GM10248 (cell line): ENCODE measurements at regions not wholly inside any gene's neighbourhood (a gene's known extent, or its start where the extent isn't known, plus 50 kb on each side); places are given as distances from the start of the nearest gene placed in this dataset.

ENCODE experiments used
- CTCF ChIA-PET: fragments of 300-600 bp; sonication (Branson Sonifier 250); formaldehyde crosslinking; extraction: SDS; loops from one replicate; lab custom pipeline; 2021; ENCODE audit warnings: antibody characterized with exemption; lab: Yijun Ruan, JAX
- POLR2A ChIA-PET: fragments of 350-650 bp; sonication (Branson Sonifier 250); formaldehyde crosslinking; extraction: SDS; loops from one replicate; lab custom pipeline; 2020; ENCODE audit warnings: antibody characterized with exemption; lab: Yijun Ruan, JAX
- DNase-seq: peaks from one replicate; pipeline ENCODE4 v3.0.0; 2012; ENCODE audit errors: extremely low spot score
- TF ChIP-seq, protein P1 (sequence below): IDR thresholded peaks from 2 replicates; pipeline ENCODE4 v1.5.1; 2012; ENCODE audit warnings: mild to moderate bottlenecking, low read depth; ENCODE audit errors: extremely low read depth, missing control alignments, control extremely low read depth

DNA sequence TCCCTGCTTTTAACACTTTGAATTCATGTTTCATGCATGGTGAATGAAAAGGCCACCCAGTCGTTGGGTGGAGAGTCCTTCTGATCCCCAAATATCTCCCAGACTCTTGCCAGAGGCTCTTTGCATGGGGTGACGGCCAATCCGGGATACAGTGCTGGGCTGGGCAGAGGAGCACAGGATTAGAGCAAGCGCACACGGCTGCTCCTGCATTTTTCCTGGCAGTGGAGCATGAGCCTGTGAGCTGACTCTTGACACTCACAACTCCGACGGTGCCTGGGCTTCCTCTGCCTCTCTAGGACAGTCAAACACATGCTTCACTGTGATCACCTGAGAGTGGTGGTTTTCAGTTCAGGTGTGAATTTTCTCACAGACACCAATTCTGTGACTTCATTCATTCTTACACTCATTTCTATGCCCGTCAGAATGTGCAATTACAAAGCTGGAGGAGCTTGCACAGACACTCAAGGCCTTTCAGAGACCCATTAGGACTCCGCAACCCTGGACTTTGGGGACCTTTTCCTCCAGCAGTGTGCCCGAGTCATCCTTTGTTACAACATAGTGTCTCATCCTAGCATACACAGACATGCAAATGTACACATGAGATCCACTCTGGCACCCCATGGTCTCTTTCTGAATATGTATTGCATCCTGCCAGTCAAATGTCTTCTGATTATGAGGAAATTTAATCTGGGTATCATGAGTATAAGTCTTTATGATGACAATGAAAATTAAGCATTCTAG, 206.6 kb downstream of the ICE1 start:
- TF ChIP-seq, protein P1, sequence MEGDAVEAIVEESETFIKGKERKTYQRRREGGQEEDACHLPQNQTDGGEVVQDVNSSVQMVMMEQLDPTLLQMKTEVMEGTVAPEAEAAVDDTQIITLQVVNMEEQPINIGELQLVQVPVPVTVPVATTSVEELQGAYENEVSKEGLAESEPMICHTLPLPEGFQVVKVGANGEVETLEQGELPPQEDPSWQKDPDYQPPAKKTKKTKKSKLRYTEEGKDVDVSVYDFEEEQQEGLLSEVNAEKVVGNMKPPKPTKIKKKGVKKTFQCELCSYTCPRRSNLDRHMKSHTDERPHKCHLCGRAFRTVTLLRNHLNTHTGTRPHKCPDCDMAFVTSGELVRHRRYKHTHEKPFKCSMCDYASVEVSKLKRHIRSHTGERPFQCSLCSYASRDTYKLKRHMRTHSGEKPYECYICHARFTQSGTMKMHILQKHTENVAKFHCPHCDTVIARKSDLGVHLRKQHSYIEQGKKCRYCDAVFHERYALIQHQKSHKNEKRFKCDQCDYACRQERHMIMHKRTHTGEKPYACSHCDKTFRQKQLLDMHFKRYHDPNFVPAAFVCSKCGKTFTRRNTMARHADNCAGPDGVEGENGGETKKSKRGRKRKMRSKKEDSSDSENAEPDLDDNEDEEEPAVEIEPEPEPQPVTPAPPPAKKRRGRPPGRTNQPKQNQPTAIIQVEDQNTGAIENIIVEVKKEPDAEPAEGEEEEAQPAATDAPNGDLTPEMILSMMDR: no peak
- DNase-seq: no peak
- POLR2A ChIA-PET: no interaction called here
- CTCF ChIA-PET: interaction anchor here (0.7 kb wide), 1 partner anchor 8 kb away, joined by 3 read pairs; no protein-coding TSS in a partner anchor

DNA sequence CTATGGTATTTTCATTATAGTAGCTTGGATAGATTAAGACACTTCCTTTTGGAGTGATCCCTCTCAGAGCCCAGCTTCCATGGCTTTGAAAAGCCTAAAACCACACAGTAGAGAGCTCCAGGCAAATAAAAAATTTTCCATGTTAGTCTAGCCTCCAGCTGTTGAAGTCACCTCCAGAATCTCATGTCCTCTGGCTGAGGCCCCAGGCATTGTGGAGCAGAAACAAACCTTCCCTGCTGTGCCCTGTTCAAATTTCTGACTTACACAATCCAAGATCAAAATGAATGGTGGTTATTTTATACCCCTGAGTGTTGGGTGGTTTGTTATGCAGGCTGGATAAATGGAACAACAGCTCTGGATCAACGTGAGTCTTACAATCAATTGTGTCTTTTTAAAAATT, 203.9 kb downstream of the ICE1 start:
- TF ChIP-seq, protein P1: no peak
- CTCF ChIA-PET: interaction anchor here (1.0 kb wide), 1 partner anchor 9 kb away, joined by 4 read pairs; no protein-coding TSS in a partner anchor
- DNase-seq: no peak
- POLR2A ChIA-PET: no interaction called here

DNA sequence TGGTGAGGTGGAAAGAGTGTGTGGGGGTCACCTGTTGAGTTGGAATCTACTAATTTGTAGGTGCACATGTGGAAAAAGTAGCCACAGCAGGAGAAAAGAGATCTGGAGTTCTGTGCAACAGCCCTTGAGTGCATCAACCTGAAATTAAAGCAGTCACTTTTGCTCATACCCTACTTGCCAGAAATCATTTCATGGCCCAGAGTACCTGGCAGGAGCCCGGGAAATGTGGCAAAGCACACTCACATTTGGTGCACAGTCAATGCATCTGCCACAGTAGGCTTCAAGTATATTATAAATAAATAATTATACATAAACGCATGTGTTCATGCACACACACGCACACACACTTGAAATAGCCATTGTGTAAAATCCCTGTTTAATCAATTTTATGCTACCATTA, 203.0 kb downstream of the ICE1 start:
- POLR2A ChIA-PET: no interaction called here
- DNase-seq: no peak
- TF ChIP-seq, protein P1: no peak
- CTCF ChIA-PET: no interaction called here

DNA sequence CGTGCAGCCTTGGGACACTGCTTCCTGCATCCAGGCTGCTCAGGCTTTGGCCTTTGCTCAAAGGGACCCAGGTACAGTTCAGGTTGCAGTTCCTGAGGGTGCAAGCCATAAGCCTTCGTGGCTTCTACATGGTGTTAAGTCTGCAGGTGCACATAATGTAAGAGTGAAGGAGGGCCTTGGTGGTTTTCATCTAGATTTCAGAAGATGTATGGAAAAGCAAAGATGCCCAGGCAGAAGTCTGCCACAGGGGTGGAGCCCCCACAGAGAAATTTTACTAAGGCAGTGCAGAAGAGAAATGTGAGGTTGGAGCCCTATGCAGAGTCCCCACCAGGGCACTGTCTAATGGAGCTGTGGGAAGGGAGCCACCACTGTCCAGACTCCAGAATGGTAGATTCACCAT, 200.9 kb downstream of the ICE1 start:
- no peak for DNase-seq
- ChIA-PET CTCF (no interaction called here), POLR2A (no interaction called here)
- TF ChIP-seq, protein P1: no peak

DNA sequence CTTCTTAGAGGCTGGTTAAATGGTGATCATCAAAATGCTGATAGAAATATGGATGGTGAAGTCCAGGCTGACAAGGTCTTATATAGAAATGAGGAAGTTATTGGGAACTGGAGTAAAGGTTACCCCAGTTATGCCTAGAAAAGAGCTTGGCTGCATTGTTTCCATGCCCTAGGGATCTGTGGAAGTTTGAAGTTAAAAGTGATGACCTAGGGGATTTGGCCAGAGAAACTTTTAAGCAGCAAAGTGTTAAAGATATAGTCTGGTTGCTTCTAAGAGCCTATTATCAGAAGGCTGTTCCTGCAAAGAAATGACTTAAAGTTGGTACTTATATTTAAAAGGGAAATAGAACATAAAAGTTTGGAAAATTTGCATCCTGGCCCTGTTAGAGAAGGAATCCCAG, 200.3 kb downstream of the ICE1 start:
- no peak for DNase-seq
- POLR2A ChIA-PET: no interaction called here
- CTCF ChIA-PET: interaction anchor here (1.3 kb wide), 1 partner anchor 9 kb away, joined by 4 read pairs; no protein-coding TSS in a partner anchor
- TF ChIP-seq, protein P1: no peak

DNA sequence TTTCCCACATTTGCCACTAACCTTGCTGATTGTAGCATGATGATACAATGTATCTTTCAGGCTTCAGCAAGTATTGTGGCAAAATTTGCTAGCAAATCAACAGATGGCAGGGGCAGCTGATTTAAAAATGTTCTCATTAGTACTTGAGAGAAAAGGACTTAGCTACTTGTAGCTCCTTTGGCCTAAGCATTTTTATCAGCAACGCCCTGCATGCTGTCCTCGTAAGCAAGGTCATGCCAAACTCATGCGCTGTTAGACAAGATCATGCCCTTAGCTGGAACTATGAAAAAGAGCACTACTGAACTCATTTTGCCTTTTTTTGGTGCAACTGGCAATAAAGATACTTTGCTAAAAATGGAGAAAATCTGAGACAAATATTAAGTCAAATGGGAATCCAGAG, 197.1 kb downstream of the ICE1 start:
- TF ChIP-seq, protein P1: no peak
- POLR2A ChIA-PET: no interaction called here
- CTCF ChIA-PET: no interaction called here
- no peak for DNase-seq
